ENCODE measurements at regions not wholly inside any gene's neighbourhood (a gene's known extent, or its start where the extent isn't known, plus 50 kb on each side); places are given as distances from the start of the nearest gene placed in this dataset.

DNA sequence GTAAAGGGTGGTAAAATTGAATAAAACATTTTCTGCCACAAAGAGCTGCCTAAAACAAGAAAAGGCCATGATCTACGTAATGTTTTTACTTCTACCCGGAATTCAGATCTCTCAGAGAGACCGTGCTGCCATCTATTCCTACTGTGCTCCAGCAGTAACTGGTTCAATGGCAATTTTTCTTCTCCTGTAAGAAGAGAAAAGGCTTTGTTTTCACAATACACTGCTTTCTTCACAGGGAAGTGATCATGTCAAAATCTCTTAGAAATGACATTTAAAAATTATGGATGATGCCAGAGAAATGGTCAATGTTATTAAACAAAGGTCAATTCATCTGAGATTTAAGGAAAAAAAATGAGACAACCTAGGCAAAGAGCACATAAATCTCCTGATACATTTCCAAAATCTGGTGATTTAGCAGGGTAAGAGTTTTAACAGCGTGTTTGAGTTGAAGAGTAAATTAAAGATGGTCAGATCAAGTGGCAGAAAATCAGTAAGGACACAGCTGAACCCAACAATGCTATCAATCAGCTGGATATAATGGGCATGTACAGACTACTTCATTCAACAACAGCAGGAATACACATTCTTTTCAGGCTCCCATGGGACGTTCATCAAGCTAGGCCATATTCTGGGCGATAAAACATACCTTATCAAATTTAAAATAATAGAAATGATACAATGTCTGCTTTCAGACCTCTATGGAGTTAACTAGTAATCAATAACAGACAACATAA lies 523.1 kb downstream of the CHSY3 start:
- Mint-ChIP-seq H3K4me3 (no peak overlapping the region), H3K4me1 (no peaks in the 10 kb centered on the region), H3K9me3 (no peaks in the 10 kb centered on the region), H3K27ac (no peak overlapping the region), H3K36me3 (ENCODE audit: low read depth) (no peaks in the 10 kb centered on the region), H3K27me3 (no peaks in the 10 kb centered on the region)
- POLR2A ChIA-PET = no interaction called here
- DNase-seq (no peak), ATAC-seq (ENCODE audit: low read depth) (no peak)
- intact Hi-C loops (cut with micrococcal nuclease) = no loop called here
- TF ChIP-seq, protein P1, sequence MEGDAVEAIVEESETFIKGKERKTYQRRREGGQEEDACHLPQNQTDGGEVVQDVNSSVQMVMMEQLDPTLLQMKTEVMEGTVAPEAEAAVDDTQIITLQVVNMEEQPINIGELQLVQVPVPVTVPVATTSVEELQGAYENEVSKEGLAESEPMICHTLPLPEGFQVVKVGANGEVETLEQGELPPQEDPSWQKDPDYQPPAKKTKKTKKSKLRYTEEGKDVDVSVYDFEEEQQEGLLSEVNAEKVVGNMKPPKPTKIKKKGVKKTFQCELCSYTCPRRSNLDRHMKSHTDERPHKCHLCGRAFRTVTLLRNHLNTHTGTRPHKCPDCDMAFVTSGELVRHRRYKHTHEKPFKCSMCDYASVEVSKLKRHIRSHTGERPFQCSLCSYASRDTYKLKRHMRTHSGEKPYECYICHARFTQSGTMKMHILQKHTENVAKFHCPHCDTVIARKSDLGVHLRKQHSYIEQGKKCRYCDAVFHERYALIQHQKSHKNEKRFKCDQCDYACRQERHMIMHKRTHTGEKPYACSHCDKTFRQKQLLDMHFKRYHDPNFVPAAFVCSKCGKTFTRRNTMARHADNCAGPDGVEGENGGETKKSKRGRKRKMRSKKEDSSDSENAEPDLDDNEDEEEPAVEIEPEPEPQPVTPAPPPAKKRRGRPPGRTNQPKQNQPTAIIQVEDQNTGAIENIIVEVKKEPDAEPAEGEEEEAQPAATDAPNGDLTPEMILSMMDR (IDR thresholded peaks at IDR 0.05) = no peak
- CTCF ChIA-PET = no interaction called here

DNA sequence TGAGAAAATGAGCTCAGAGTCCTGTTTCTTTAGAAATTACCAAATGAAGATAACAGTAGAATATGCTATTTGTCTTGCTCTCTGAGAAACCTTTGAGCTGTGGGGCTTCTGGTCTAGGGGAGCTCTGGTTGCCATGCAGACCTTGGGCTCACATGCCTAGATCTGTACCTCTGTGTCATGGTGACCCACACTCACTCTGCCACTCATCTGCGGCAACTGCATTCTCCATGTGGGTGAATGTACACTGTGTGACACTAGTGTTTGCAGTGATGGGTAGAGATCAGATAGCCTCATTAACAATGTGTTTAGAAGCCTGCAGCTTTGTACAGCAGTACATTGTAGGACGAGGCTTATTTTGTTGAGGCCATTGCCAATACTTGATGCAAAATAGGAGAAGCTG lies 521.2 kb downstream of the CHSY3 start:
- CTCF ChIA-PET = no interaction called here
- POLR2A ChIA-PET = no interaction called here

DNA sequence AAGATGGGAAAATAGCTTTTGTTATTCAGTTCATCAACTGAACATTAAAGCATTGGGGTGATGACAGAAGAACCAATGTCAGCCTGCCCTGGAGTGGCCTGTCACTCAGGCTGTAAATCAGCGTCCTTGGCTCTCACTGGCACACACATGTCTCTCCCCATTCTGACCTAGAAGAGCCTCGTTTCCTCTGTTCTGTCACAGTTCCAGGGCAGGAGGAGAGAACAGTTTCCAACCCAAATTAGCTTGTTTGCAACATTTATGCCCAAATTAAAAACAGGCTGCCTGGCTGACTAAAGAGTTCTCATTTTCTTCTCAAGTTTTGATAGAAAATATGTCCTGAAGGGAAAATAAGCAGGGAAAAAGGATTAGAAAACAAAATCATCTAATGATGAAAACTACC lies 520.1 kb downstream of the CHSY3 start:
- H3K9me3 Mint-ChIP-seq = peaks cover 3% of the 10 kb centered on the region
- TF ChIP-seq, protein P1 (IDR thresholded peaks at IDR 0.05) = no peak
- CTCF ChIA-PET = no interaction called here
- H3K4me1 Mint-ChIP-seq = no peaks in the 10 kb centered on the region
- no peaks in the 10 kb centered on the region for H3K27me3 Mint-ChIP-seq
- intact Hi-C loops (cut with micrococcal nuclease) = no loop called here
- ATAC-seq (ENCODE audit: low read depth) = no peak
- POLR2A ChIA-PET = no interaction called here
- no peaks in the 10 kb centered on the region for H3K36me3 Mint-ChIP-seq (ENCODE audit: low read depth)
- H3K27ac Mint-ChIP-seq = no peak overlapping the region
- H3K4me3 Mint-ChIP-seq = no peak overlapping the region
- no peak for DNase-seq

More for the DNA sequence above, 521.2 kb downstream of the CHSY3 start:
- H3K4me3 Mint-ChIP-seq = no peak overlapping the region
- H3K27me3 Mint-ChIP-seq = no peaks in the 10 kb centered on the region
- H3K9me3 Mint-ChIP-seq = peaks cover 2% of the 10 kb centered on the region
- TF ChIP-seq, protein P1 (IDR thresholded peaks at IDR 0.05) = no peak
- intact Hi-C loops (cut with micrococcal nuclease) = no loop called here
- H3K4me1 Mint-ChIP-seq = no peaks in the 10 kb centered on the region
- DNase-seq (no peak), ATAC-seq (ENCODE audit: low read depth) (no peak)
- H3K27ac Mint-ChIP-seq = no peak overlapping the region
- H3K36me3 Mint-ChIP-seq (ENCODE audit: low read depth) = no peaks in the 10 kb centered on the region

DNA sequence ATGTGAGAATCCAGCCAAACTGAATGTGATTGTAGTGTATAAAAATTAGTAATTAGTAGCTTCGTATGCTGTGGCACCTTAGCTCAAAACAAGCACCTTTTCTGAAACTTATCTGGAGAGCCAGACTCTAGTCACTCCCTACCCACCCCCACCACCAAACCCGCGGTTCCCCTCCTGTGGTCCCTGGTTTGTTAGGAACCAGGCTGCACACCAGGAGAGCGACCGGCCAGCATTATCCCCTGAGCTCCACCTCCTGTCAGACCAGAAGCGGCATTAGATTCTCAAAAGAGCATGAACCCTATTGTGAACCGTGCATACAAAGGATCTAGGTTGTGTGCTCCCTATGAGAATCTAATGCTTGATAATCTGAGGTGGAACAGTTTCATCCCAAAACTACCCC lies 498.6 kb downstream of the CHSY3 start:
- no peaks in the 10 kb centered on the region for H3K36me3 Mint-ChIP-seq (ENCODE audit: low read depth)
- CTCF ChIA-PET = no interaction called here
- DNase-seq (no peak), ATAC-seq (ENCODE audit: low read depth) (no peak)
- H3K27me3 Mint-ChIP-seq = no peaks in the 10 kb centered on the region
- H3K4me3 Mint-ChIP-seq = no peak overlapping the region
- TF ChIP-seq, protein P1 (IDR thresholded peaks at IDR 0.05) = no peak
- POLR2A ChIA-PET = no interaction called here
- no peak overlapping the region for H3K27ac Mint-ChIP-seq
- no peaks in the 10 kb centered on the region for H3K9me3 Mint-ChIP-seq
- intact Hi-C loops (cut with micrococcal nuclease) = no loop called here
- H3K4me1 Mint-ChIP-seq = no peaks in the 10 kb centered on the region

DNA sequence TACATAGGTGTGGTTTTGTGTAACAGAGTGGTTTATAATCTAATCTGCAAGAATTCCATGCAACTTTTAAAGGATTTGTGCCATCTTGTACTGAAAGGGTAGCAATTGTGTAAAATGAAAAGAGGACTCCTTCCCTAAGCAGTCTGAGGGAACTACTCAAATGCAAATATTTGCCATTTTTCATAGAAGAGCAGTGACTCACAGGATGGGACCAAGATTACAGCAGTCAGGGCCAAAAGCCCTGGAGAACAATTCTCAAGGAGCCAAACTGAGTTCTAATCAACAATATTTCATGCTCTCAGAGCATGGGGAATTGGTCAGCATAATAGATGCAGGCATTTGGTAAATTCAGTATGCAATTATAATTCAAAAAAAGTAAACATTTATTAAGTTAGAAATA lies 495.8 kb downstream of the CHSY3 start:
- CTCF ChIA-PET = no interaction called here
- no peaks in the 10 kb centered on the region for H3K27me3 Mint-ChIP-seq
- TF ChIP-seq, protein P1 (IDR thresholded peaks at IDR 0.05) = no peak
- POLR2A ChIA-PET = no interaction called here
- no peaks in the 10 kb centered on the region for H3K4me1 Mint-ChIP-seq
- ATAC-seq (ENCODE audit: low read depth) = no peak
- no peak overlapping the region for H3K4me3 Mint-ChIP-seq
- DNase-seq = no peak
- H3K9me3 Mint-ChIP-seq = no peaks in the 10 kb centered on the region
- intact Hi-C loops (cut with micrococcal nuclease) = no loop called here
- no peak overlapping the region for H3K27ac Mint-ChIP-seq
- H3K36me3 Mint-ChIP-seq (ENCODE audit: low read depth) = no peaks in the 10 kb centered on the region

Measured in activated B cell treated with CpG ODN at 0.5 μM for 24 hours (primary cell).